Lower leg skin (tissue), 4 donors: ENCODE measurements at regions not wholly inside any gene's neighbourhood (a gene's known extent, or its start where the extent isn't known, plus 50 kb on each side); places are given as distances from the start of the nearest gene placed in this dataset.

Experiments
- DNase-seq, 2 donors: peaks; one replicate each; pipeline ENCODE4 v3.0.0-alpha.2; 2019; ENCODE audit warnings: low spot score in 2 of 2
- H3K4me3 ChIP-seq: fragments of 200-600 bp; sonication (generic); 2 replicates; pipeline ENCODE4 v1.5.1; 2017; ENCODE audit warnings: mild to moderate bottlenecking, low read depth; ENCODE audit not compliant: poor library complexity, severe bottlenecking
- POLR2A ChIP-seq, 2 donors: fragments of 450-650 bp; IDR thresholded peaks; one replicate each; pipeline ENCODE4 v1.6.1; 2016 to 2017; ENCODE audit warnings: antibody characterized with exemption in 2 of 2, mild to moderate bottlenecking in 1 of 2, moderate library complexity in 1 of 2
- WGBS, 2 donors: methylation state at CpG; one replicate each; pipeline ENCODE4 v1.1.5; 2018; 5-methylcytosine and 5-hydroxymethylcytosine counted together
- intact Hi-C: fragments of 100-400 bp; cut with DNase I; formaldehyde crosslinking; loops from one replicate; pipeline ENCODE4 v1.15.0; 2023; ENCODE audit warnings: low total_unique reads
- TF ChIP-seq, protein P1 (sequence below), 3 donors: fragments of 450-650 bp; IDR thresholded peaks; one replicate each; pipeline ENCODE4 v1.5.1; 2016; ENCODE audit warnings: antibody characterized with exemption in 3 of 3, mild to moderate bottlenecking in 3 of 3, moderate library complexity in 2 of 3

DNA sequence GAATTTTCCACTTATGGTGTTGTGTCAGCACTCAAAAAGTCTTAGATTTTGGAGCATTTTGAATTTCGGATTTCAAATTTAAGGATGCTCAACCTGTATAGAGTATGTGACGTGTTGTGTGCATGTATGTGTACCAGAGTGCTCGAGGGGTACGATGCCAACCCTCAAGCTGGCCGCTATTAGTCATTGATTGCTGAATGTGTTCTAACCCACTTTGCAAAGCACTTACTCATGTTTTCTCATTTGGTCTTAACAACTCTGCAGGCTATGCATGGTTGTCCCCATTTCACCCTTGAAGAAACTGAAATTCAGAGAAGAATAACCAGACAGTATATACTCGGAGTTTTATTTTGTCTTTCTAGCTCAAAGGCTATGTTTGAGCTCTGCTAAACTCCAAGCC lies 196.4 kb upstream of the TENM4 start:
- H3K4me3 ChIP-seq = no peak overlapping the region
- TF ChIP-seq, protein P1, sequence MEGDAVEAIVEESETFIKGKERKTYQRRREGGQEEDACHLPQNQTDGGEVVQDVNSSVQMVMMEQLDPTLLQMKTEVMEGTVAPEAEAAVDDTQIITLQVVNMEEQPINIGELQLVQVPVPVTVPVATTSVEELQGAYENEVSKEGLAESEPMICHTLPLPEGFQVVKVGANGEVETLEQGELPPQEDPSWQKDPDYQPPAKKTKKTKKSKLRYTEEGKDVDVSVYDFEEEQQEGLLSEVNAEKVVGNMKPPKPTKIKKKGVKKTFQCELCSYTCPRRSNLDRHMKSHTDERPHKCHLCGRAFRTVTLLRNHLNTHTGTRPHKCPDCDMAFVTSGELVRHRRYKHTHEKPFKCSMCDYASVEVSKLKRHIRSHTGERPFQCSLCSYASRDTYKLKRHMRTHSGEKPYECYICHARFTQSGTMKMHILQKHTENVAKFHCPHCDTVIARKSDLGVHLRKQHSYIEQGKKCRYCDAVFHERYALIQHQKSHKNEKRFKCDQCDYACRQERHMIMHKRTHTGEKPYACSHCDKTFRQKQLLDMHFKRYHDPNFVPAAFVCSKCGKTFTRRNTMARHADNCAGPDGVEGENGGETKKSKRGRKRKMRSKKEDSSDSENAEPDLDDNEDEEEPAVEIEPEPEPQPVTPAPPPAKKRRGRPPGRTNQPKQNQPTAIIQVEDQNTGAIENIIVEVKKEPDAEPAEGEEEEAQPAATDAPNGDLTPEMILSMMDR (IDR thresholded peaks at IDR 0.05) = no peak
- no peak for TF ChIP-seq POLR2A (IDR thresholded peaks at IDR 0.05)
- no peak for DNase-seq
- 91 to 92% methylated on average over 6 of the region's 6 CpGs for WGBS, 2 donors
- intact Hi-C loops = no loop called here

- TF ChIP-seq, protein P1 (IDR thresholded peaks at IDR 0.05) = no peak
- DNase-seq = no peak
- WGBS, 2 donors = 92 to 95% methylated on average over 3 of the region's 3 CpGs
- no peak overlapping the region for H3K4me3 ChIP-seq
- intact Hi-C loops = no loop called here
These were observed 194.1 kb upstream of the TENM4 start for GRCh38 chr11:79634905-79635304.

- H3K4me3 ChIP-seq = no peak overlapping the region
- WGBS, 2 donors = 39 to 63% methylated on average over 6 of the region's 6 CpGs
- no peak for DNase-seq
- TF ChIP-seq POLR2A (IDR thresholded peaks at IDR 0.05) = no peak
- TF ChIP-seq, protein P1 (IDR thresholded peaks at IDR 0.05) = no peak
- intact Hi-C loops = no loop called here
These were observed 186.5 kb upstream of the TENM4 start for GRCh38 chr11:79627281-79627680.

- DNase-seq = no peak
- H3K4me3 ChIP-seq = no peak overlapping the region
- WGBS, 2 donors = 40 to 44% methylated on average over 4 of the region's 4 CpGs
- intact Hi-C loops = no loop called here
- TF ChIP-seq, protein P1 (IDR thresholded peaks at IDR 0.05) = no peak
- TF ChIP-seq POLR2A (IDR thresholded peaks at IDR 0.05) = no peak
These were observed 185.6 kb upstream of the TENM4 start for GRCh38 chr11:79626135-79627075.

DNA sequence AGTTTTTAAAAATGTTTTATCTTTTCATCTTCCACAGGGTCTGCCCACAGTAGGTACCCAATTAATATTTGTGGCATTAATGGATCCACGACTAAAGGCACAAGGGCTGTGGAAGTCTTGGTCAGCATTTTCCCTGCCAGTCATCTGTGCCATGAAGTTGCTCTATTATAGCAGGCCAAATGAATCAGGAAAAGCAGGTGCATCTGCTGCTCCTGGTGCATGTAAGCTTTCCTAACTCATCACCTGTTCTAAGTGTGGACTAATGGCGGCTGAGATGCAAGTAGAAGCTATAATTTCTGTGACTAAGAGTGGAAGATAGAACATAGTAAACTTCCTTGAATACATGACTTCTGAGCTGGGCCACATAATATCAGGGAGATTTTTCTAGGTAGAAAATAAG lies 182.5 kb upstream of the TENM4 start:
- 55 to 59% methylated on average over 2 of the region's 2 CpGs for WGBS, 2 donors
- H3K4me3 ChIP-seq = no peak overlapping the region
- intact Hi-C loops = no loop called here
- no peak for DNase-seq
- TF ChIP-seq, protein P1 (IDR thresholded peaks at IDR 0.05) = no peak
- TF ChIP-seq POLR2A (IDR thresholded peaks at IDR 0.05) = no peak
